ENCODE measurements at regions not wholly inside any gene's neighbourhood (a gene's known extent, or its start where the extent isn't known, plus 50 kb on each side); places are given as distances from the start of the nearest gene placed in this dataset.

- no peak for TF ChIP-seq EP300 (IDR thresholded peaks at IDR 0.05)
- TF ChIP-seq CTCF (IDR thresholded peaks at IDR 0.05) = no peak
Measured at GRCh38 chr4:103853627-103854026, 133.8 kb upstream of the TACR3 start.

Measured in ovary (tissue), 3 donors.